ENCODE measurements at regions not wholly inside any gene's neighbourhood (a gene's known extent, or its start where the extent isn't known, plus 50 kb on each side); places are given as distances from the start of the nearest gene placed in this dataset.

DNA sequence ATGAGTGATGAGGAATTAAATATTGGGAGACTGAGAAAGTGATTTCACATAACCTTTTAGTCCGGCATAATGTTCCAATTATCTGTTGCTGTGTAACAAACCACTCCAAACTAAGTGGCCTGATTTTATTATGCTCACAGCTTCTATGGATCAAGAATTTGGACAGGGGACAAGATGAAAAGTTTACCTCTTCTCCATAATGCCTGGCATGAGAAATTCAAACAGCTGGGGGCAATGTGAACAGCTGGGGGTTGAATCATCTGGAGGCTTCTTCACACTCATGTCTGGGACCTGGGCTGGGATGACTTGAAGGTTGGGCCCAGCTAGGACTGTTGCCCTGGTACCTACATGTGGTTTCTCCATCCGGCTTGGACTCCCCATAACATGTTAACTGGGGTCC, 99.4 kb upstream of the DRD2 start:
- peaks cover 53% of the 10 kb centered on the region for H3K4me1 Mint-ChIP-seq (ENCODE audit: low read depth, unreplicated experiment)
- intact Hi-C loops (cut with micrococcal nuclease; ENCODE audit: unreplicated experiment), result no loop called here
- no peak overlapping the region for H3K4me3 ChIP-seq (ENCODE audit: low read depth, low read length)
- H3K27me3 Mint-ChIP-seq (ENCODE audit: insufficient read depth, unreplicated experiment), result no peaks in the 10 kb centered on the region
- H3K36me3 Mint-ChIP-seq (ENCODE audit: insufficient read depth, unreplicated experiment), result peaks cover 5% of the 10 kb centered on the region
- POLR2A ChIA-PET, result interaction anchor here (0.6 kb wide), 1 partner anchor 158 kb away, joined by 3 read pairs; no protein-coding TSS in a partner anchor
- no peak for TF ChIP-seq CTCF (IDR thresholded peaks at IDR 0.05; ENCODE audit: insufficient read depth in 1 of 2, low read depth in 1 of 2, low read length in 1 of 2, severe bottlenecking in 1 of 2, unreplicated experiment in 1 of 2)
- H3K27me3 ChIP-seq (replicated peaks; ENCODE audit: control insufficient read depth, insufficient read depth, low read length), result no peaks in the 10 kb centered on the region
- H3K9me3 Mint-ChIP-seq (ENCODE audit: unreplicated experiment), result no peaks in the 10 kb centered on the region
- CTCF ChIA-PET, result no interaction called here
- H3K4me1 ChIP-seq, result peaks cover 59% of the 10 kb centered on the region
- H3K36me3 ChIP-seq (ENCODE audit: control insufficient read depth, insufficient read depth, low read length), result no peaks in the 10 kb centered on the region
- no peaks in the 10 kb centered on the region for H3K9me3 ChIP-seq
- no TSS peak for BruUV-seq (replicated peaks)
- H3K4me3 Mint-ChIP-seq (ENCODE audit: unreplicated experiment), result no peak overlapping the region
- H3K27ac Mint-ChIP-seq (ENCODE audit: unreplicated experiment), result no peak overlapping the region
- DNase-seq, result no peak

DNA sequence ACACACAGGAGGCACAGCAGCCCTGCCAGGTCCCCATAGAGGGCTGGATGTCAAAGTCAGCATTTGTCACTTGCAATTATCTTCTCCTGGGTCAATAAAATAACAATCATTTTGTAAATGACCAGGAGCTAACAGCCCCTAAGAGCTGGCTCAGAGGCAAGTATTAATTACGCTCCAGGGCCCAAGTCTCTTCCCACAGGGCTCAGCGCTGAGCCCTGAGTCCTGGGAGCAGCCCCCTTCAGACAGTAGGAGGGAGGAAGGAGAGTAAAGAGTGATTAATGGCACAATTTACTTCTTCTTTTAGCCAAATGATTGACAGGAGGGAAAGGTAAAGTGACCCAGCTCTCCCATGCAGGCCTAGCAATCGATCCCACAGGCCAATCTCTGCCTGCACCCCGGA, 99.0 kb upstream of the DRD2 start:
- BruUV-seq (replicated peaks), result no TSS peak
- Histone ChIP-seq H3K4me1 (peaks cover 63% of the 10 kb centered on the region), H3K27me3 (replicated peaks; ENCODE audit: control insufficient read depth, insufficient read depth, low read length) (no peaks in the 10 kb centered on the region), H3K36me3 (ENCODE audit: control insufficient read depth, insufficient read depth, low read length) (no peaks in the 10 kb centered on the region), H3K4me3 (ENCODE audit: low read depth, low read length) (no peak overlapping the region), H3K9me3 (no peaks in the 10 kb centered on the region)
- ChIA-PET CTCF (interaction anchor here (0.6 kb wide), 1 partner anchor 21 kb away, joined by 4 read pairs; no protein-coding TSS in a partner anchor), POLR2A (no interaction called here)
- no peak for TF ChIP-seq CTCF (IDR thresholded peaks at IDR 0.05; ENCODE audit: insufficient read depth in 1 of 2, low read depth in 1 of 2, low read length in 1 of 2, severe bottlenecking in 1 of 2, unreplicated experiment in 1 of 2)
- DNase-seq, result no peak
- Mint-ChIP-seq H3K4me1 (ENCODE audit: low read depth, unreplicated experiment) (peaks cover 53% of the 10 kb centered on the region), H3K36me3 (ENCODE audit: insufficient read depth, unreplicated experiment) (peaks cover 5% of the 10 kb centered on the region), H3K27ac (ENCODE audit: unreplicated experiment) (peak overlapping the region; percentile 43), H3K27me3 (ENCODE audit: insufficient read depth, unreplicated experiment) (no peaks in the 10 kb centered on the region), H3K9me3 (ENCODE audit: unreplicated experiment) (no peaks in the 10 kb centered on the region), H3K4me3 (ENCODE audit: unreplicated experiment) (no peak overlapping the region)
- intact Hi-C loops (cut with micrococcal nuclease; ENCODE audit: unreplicated experiment), result no loop called here

DNA sequence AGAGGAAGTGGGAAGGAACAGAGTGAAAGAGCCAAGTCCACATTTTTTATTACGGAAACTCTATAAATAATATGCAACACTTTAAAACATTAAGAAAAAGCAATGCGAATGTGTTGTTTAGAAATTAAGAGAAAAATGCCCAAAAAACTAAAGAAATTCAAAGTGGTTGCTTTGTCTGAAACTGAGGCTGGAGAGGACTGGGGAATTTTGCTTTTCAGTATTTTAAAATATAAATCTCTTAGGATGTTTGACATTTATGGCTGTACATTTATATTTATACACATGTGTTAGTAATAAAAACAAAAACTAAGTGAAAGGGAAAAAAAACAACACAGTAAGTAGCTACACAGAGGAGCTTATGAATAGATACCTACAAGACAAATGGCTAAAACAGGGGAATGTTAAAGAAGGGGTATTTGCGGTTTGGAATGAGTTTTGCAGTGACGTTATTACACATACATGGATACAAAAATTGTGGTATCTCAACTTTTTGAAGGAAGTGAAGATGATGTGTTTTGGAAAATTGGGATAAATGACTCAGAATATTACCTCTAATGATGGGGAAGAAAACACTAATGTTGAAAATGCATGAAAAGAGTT, 97.0 kb upstream of the DRD2 start:
- Histone ChIP-seq H3K9me3 (no peaks in the 10 kb centered on the region), H3K4me1 (peaks cover 65% of the 10 kb centered on the region), H3K4me3 (ENCODE audit: low read depth, low read length) (no peak overlapping the region), H3K36me3 (ENCODE audit: control insufficient read depth, insufficient read depth, low read length) (no peaks in the 10 kb centered on the region), H3K27me3 (replicated peaks; ENCODE audit: control insufficient read depth, insufficient read depth, low read length) (no peaks in the 10 kb centered on the region)
- no peak for DNase-seq
- Mint-ChIP-seq H3K27me3 (ENCODE audit: insufficient read depth, unreplicated experiment) (no peaks in the 10 kb centered on the region), H3K4me3 (ENCODE audit: unreplicated experiment) (no peak overlapping the region), H3K9me3 (ENCODE audit: unreplicated experiment) (no peaks in the 10 kb centered on the region), H3K4me1 (ENCODE audit: low read depth, unreplicated experiment) (peaks cover 47% of the 10 kb centered on the region), H3K27ac (ENCODE audit: unreplicated experiment) (peak overlapping the region; percentile 65), H3K36me3 (ENCODE audit: insufficient read depth, unreplicated experiment) (peaks cover 5% of the 10 kb centered on the region)
- BruUV-seq (replicated peaks), result no TSS peak
- TF ChIP-seq CTCF (IDR thresholded peaks at IDR 0.05; ENCODE audit: insufficient read depth in 1 of 2, low read depth in 1 of 2, low read length in 1 of 2, severe bottlenecking in 1 of 2, unreplicated experiment in 1 of 2), result no peak
- ChIA-PET POLR2A (interaction anchor here (0.7 kb wide), 1 partner anchor 78 kb away, joined by 3 read pairs; no protein-coding TSS in a partner anchor), CTCF (no interaction called here)
- intact Hi-C loops (cut with micrococcal nuclease; ENCODE audit: unreplicated experiment), result no loop called here
